NCI-H2227 (cell line): ENCODE measurements at regions not wholly inside any gene's neighbourhood (a gene's known extent, or its start where the extent isn't known, plus 50 kb on each side); places are given as distances from the start of the nearest gene placed in this dataset.
"Not testable (repeated sequence)": the region's sequence is repeated elsewhere in the genome, so short reads cannot be mapped to it uniquely, and the experiment has no call there.

Source experiments
- DNase-seq: peaks from one replicate; lab custom pipeline; 2025; ENCODE audit not compliant: unreplicated experiment; lab: John Stamatoyannopoulos, UW

GRCh38 chr5:14953075-14953607 lies 81.6 kb upstream of the ANKH start:
- no peak for DNase-seq

- no peak for DNase-seq
These were observed 76.8 kb upstream of the ANKH start for GRCh38 chr5:14948383-14948782.

- DNase-seq, result peak; percentile 8
These were observed 75.4 kb upstream of the ANKH start for GRCh38 chr5:14946815-14947620.

- DNase-seq, result no peak
These were observed 73.9 kb upstream of the ANKH start for GRCh38 chr5:14945450-14945849.

- no peak for DNase-seq
These were observed 73.4 kb upstream of the ANKH start for GRCh38 chr5:14944996-14945395.

GRCh38 chr5:14944350-14944739 lies 72.8 kb upstream of the ANKH start:
- no peak for DNase-seq

- DNase-seq, result no peak
These were observed 70.6 kb upstream of the ANKH start for GRCh38 chr5:14942212-14942611.

- no peak for DNase-seq
These were observed 65.7 kb upstream of the ANKH start for GRCh38 chr5:14937254-14937653.

GRCh38 chr5:14936588-14936987 lies 65.0 kb upstream of the ANKH start:
- DNase-seq, result no peak

GRCh38 chr5:14935341-14935740 lies 63.8 kb upstream of the ANKH start:
- no peak for DNase-seq

- DNase-seq, result no peak
These were observed 61.4 kb upstream of the ANKH start for GRCh38 chr5:14932902-14933469.

- no peak for DNase-seq
These were observed 58.9 kb upstream of the ANKH start for GRCh38 chr5:14930486-14930885.

- no peak for DNase-seq
These were observed 57.9 kb upstream of the ANKH start for GRCh38 chr5:14929293-14930065.

GRCh38 chr5:14928661-14929060 lies 57.1 kb upstream of the ANKH start:
- no peak for DNase-seq

GRCh38 chr5:14925326-14925725 lies 53.7 kb upstream of the ANKH start:
- DNase-seq, result no peak

GRCh38 chr5:14922952-14923351 lies 51.4 kb upstream of the ANKH start:
- DNase-seq, result not testable (repeated sequence)

GRCh38 chr5:14922456-14922855 lies 50.9 kb upstream of the ANKH start:
- no peak for DNase-seq
